ENCODE measurements at regions not wholly inside any gene's neighbourhood (a gene's known extent, or its start where the extent isn't known, plus 50 kb on each side); places are given as distances from the start of the nearest gene placed in this dataset.

GRCh38 chr19:34825212-34825611 is 52.2 kb upstream of the ZNF599 start:
- no peak for DNase-seq (ENCODE audit: low read depth, low spot score)
- no peak overlapping the region for H3K27ac ChIP-seq

- H3K27ac ChIP-seq = no peak overlapping the region
- no peak for DNase-seq (ENCODE audit: low read depth, low spot score)
Observed at GRCh38 chr19:34824686-34825085, 51.7 kb upstream of the ZNF599 start.

Measured in epithelial cell of prostate (primary cell).